H1 (cell line): ENCODE measurements at regions not wholly inside any gene's neighbourhood (a gene's known extent, or its start where the extent isn't known, plus 50 kb on each side); places are given as distances from the start of the nearest gene placed in this dataset.

Experiments
- BCL11A ChIP-seq, 2 experiments: IDR thresholded peaks; one replicate each; pipeline ENCODE4 v1.6.1; 2011; ENCODE audit warnings: low read depth in 2 of 2, low read length in 2 of 2, mild to moderate bottlenecking in 2 of 2
- CTBP2 ChIP-seq: IDR thresholded peaks from 2 replicates; pipeline ENCODE4 v1.7.0; 2011; ENCODE audit warnings: borderline replicate concordance, mild to moderate bottlenecking, moderate library complexity, mixed read lengths, low read length; ENCODE audit not compliant: insufficient read depth, insufficient read length
- EP300 ChIP-seq, 2 experiments: IDR thresholded peaks; 1 replicate in 1 of 2; 2 replicates in 1 of 2; pipeline ENCODE4 v1.6.1; 2011 to 2012; ENCODE audit warnings: low read depth in 2 of 2, low read length in 2 of 2, mild to moderate bottlenecking in 2 of 2, borderline replicate concordance in 1 of 2, inconsistent platforms in 1 of 2, moderate library complexity in 1 of 2
- GABPA ChIP-seq: IDR thresholded peaks from 2 replicates; pipeline ENCODE4 v1.6.1; 2011; ENCODE audit warnings: mild to moderate bottlenecking, low read length, moderate library complexity, borderline replicate concordance; ENCODE audit not compliant: insufficient read depth
- HDAC2 ChIP-seq, 2 experiments: fragments of 300-600 bp in 1 of 2; sonication (generic) in 1 of 2; IDR thresholded peaks; 2 replicates each; pipeline ENCODE4 v1.6.1; 2011 to 2012; ENCODE audit warnings: low read depth in 2 of 2, low read length in 2 of 2, mild to moderate bottlenecking in 2 of 2, moderate library complexity in 2 of 2, borderline replicate concordance in 1 of 2, inconsistent platforms in 1 of 2
- KDM4A ChIP-seq: IDR thresholded peaks from one replicate; pipeline ENCODE4 v1.7.1; 2012; ENCODE audit warnings: low read depth, mild to moderate bottlenecking, moderate library complexity, low read length, inconsistent platforms; ENCODE audit not compliant: severe bottlenecking
- PHF8 ChIP-seq: fragments of 200-600 bp; sonication (generic); conservative IDR thresholded peaks from 2 replicates; pipeline ENCODE4 v1.7.1; 2012; ENCODE audit warnings: low read depth, mild to moderate bottlenecking, inconsistent platforms, low read length, moderate library complexity
- POLR2A ChIP-seq, 2 experiments: IDR thresholded peaks; 1 replicate in 1 of 2; 2 replicates in 1 of 2; pipeline ENCODE4 v1.6.1; 2011; ENCODE audit warnings: low read depth in 2 of 2, low read length in 2 of 2, mild to moderate bottlenecking in 2 of 2; ENCODE audit errors: control extremely low read depth in 1 of 2
- POU5F1 ChIP-seq: IDR thresholded peaks from 2 replicates; pipeline ENCODE4 v1.6.1; 2011; ENCODE audit warnings: low read depth, mild to moderate bottlenecking, low read length, moderate library complexity
- RAD21 ChIP-seq, 2 experiments: IDR thresholded peaks in 1 of 2; conservative IDR thresholded peaks in 1 of 2; 2 replicates each; pipeline ENCODE4 v1.6.1; 2011; ENCODE audit warnings: low read depth in 2 of 2, low read length in 2 of 2, improper control_type of control experiment in 1 of 2, inconsistent platforms in 1 of 2, mild to moderate bottlenecking in 1 of 2, moderate library complexity in 1 of 2
- RBBP5 ChIP-seq: IDR thresholded peaks from 2 replicates; pipeline ENCODE4 v1.7.1; 2012; ENCODE audit warnings: low read depth, mild to moderate bottlenecking, inconsistent platforms, low read length, moderate library complexity, borderline replicate concordance
- SP1 ChIP-seq: IDR thresholded peaks from 2 replicates; pipeline ENCODE4 v1.6.1; 2011; ENCODE audit warnings: low read depth, low read length
- SP4 ChIP-seq: IDR thresholded peaks from 2 replicates; pipeline ENCODE4 v1.6.1; 2012; ENCODE audit warnings: low read length, inconsistent platforms
- TBP ChIP-seq: IDR thresholded peaks from 2 replicates; pipeline ENCODE4 v1.6.1; 2011; ENCODE audit warnings: low read depth, low read length, improper control_type of control experiment
- YY1 ChIP-seq: IDR thresholded peaks from 2 replicates; pipeline ENCODE4 v1.6.1; 2011; ENCODE audit warnings: low read depth, mild to moderate bottlenecking, low read length
- TF ChIP-seq, protein P1 (sequence below): IDR thresholded peaks from 2 replicates; pipeline ENCODE4 v1.6.1; 2012; ENCODE audit warnings: inconsistent platforms
- TF ChIP-seq, protein P2 (sequence below): IDR thresholded peaks from 2 replicates; pipeline ENCODE4 v1.6.1; 2011; ENCODE audit warnings: low read length, improper control_type of control experiment
- TF ChIP-seq, protein P3 (sequence below), 3 experiments: IDR thresholded peaks; 1 replicate in 2 of 3; 2 replicates in 1 of 3; pipeline versions ENCODE4 v1.5.1 to v1.6.1; 2011; ENCODE audit warnings: low read length in 3 of 3, mild to moderate bottlenecking in 3 of 3, inconsistent platforms in 2 of 3, low read depth in 1 of 3, moderate library complexity in 1 of 3; ENCODE audit not compliant: insufficient read depth in 1 of 3; ENCODE audit errors: control extremely low read depth in 1 of 3

DNA sequence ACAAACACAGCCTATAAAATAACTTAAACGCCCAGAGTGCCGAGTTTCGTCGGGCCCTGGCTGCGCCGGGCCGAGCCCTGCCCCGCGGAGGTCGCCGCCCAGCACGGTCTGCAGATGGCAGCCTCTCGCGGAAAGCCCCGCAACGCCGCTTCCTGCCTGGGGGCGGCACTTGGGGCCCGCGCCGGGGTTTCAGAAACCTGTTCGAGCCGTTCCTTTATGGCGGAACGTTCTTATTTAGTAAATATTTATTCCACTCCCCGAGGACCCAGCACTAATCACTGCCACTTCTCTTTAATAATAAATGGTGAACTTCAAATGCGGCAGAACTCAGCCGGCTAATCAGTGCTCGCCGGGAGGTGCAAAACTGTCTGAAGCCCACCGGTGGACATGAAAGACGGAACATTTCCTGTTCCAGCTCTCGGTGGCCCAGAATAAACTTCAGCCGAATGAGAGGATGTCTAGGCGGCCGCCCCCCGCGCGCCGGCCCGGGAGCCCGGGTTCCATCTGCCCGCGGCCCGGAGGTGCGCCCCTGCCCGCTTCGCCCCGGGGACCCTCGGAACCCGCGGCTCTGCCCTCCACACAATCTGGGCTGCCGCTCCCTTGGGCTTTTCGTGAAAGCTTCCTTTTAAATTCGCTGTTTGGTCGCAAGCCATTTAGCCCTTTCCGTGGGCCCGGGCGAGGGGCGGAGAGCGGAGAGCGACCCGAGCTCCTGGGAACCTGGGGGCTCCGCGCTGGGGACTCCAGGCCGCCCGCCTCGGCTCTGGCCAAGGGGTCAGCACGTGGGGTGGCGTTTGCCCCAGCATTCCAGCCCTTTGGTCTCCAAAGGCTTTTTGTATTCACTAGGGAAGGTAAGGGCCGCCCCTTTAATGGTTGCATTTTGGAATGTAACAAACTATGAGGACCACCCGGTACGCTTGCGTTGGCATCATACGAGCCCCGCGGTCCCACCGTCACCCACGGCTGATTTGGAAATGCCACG, 110.8 kb upstream of the ATP11B start (continued):
- TF ChIP-seq SP4 = no peak
- peak; percentile 79 for TF ChIP-seq YY1
- TF ChIP-seq KDM4A = peak; percentile 80
- TF ChIP-seq CTBP2 = no peak
- TF ChIP-seq PHF8 = peak; percentile 47; the same call in 1 of the 2 replicates
- 0 out of 3 replicates have a peak, but pooled peaks of 1 of the 2 experiments have one; percentile 16 for TF ChIP-seq EP300 (IDR thresholded peaks at IDR 0.05; ENCODE audit: borderline replicate concordance in 1 of 2, low read depth in 2 of 2, low read length in 2 of 2)
- TF ChIP-seq, protein P1, sequence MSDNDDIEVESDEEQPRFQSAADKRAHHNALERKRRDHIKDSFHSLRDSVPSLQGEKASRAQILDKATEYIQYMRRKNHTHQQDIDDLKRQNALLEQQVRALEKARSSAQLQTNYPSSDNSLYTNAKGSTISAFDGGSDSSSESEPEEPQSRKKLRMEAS = peak; percentile 84
- TF ChIP-seq BCL11A (IDR thresholded peaks at IDR 0.05; ENCODE audit: low read depth in 2 of 2, low read length in 2 of 2) = no peak
- 0 out of 2 replicates have a peak, but pooled peaks have one; percentile 63 for TF ChIP-seq RBBP5
- TF ChIP-seq HDAC2 (IDR thresholded peaks at IDR 0.05; ENCODE audit: borderline replicate concordance in 1 of 2, low read depth in 2 of 2, low read length in 2 of 2) = peak in 1 of 2 experiments; percentile 6; a peak in 2 of 4 replicates
- TF ChIP-seq GABPA = no peak; the same call in 1 of the 2 replicates
- no peak for TF ChIP-seq SP1
- TF ChIP-seq, protein P2, sequence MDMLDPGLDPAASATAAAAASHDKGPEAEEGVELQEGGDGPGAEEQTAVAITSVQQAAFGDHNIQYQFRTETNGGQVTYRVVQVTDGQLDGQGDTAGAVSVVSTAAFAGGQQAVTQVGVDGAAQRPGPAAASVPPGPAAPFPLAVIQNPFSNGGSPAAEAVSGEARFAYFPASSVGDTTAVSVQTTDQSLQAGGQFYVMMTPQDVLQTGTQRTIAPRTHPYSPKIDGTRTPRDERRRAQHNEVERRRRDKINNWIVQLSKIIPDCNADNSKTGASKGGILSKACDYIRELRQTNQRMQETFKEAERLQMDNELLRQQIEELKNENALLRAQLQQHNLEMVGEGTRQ = no peak
- TF ChIP-seq POU5F1 = no peak
- TF ChIP-seq RAD21 (IDR thresholded peaks at IDR 0.05 in 1 of 2, conservative IDR thresholded peaks at IDR 0.05 in 1 of 2; ENCODE audit: low read depth in 2 of 2, low read length in 2 of 2) = peak; percentile 20 to 39; a peak in 2 of 4 replicates
- peak; percentile 32 to 38; a peak in 2 of 3 replicates for TF ChIP-seq POLR2A (IDR thresholded peaks at IDR 0.05; ENCODE audit: control extremely low read depth in 1 of 2, low read depth in 2 of 2, low read length in 2 of 2)
- no peak for TF ChIP-seq TBP
- TF ChIP-seq, protein P3, sequence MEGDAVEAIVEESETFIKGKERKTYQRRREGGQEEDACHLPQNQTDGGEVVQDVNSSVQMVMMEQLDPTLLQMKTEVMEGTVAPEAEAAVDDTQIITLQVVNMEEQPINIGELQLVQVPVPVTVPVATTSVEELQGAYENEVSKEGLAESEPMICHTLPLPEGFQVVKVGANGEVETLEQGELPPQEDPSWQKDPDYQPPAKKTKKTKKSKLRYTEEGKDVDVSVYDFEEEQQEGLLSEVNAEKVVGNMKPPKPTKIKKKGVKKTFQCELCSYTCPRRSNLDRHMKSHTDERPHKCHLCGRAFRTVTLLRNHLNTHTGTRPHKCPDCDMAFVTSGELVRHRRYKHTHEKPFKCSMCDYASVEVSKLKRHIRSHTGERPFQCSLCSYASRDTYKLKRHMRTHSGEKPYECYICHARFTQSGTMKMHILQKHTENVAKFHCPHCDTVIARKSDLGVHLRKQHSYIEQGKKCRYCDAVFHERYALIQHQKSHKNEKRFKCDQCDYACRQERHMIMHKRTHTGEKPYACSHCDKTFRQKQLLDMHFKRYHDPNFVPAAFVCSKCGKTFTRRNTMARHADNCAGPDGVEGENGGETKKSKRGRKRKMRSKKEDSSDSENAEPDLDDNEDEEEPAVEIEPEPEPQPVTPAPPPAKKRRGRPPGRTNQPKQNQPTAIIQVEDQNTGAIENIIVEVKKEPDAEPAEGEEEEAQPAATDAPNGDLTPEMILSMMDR (IDR thresholded peaks at IDR 0.05; ENCODE audit: control extremely low read depth in 1 of 3, insufficient read depth in 1 of 3, low read depth in 1 of 3, low read length in 3 of 3) = peak; percentile 31 to 75 (median 48)
